Spleen (tissue), 11 donors: ENCODE measurements at regions not wholly inside any gene's neighbourhood (a gene's known extent, or its start where the extent isn't known, plus 50 kb on each side); places are given as distances from the start of the nearest gene placed in this dataset.

Experiments used
- DNase-seq: peaks from one replicate; pipeline ENCODE4 v3.0.0-alpha.2; 2020
- H3K27ac ChIP-seq, 8 donors: fragments of 200-600 bp; sonication (generic) in 7 of 8; 1 replicate in 4 of 8; 2 replicates in 4 of 8; pipeline versions ENCODE4 v1.5.0 to v1.8.0; 2016 to 2021; ENCODE audit warnings: inconsistent platforms in 4 of 8, mild to moderate bottlenecking in 4 of 8, moderate library complexity in 1 of 8
- H3K27me3 ChIP-seq, 7 donors: fragments of 200-600 bp; sonication (generic) in 6 of 7; replicated peaks in 1 of 7; 1 replicate in 4 of 7; 2 replicates in 3 of 7; pipeline versions ENCODE4 v1.5.0 to v1.8.0; 2016 to 2021; ENCODE audit warnings: inconsistent platforms in 3 of 7, mild to moderate bottlenecking in 1 of 7
- H3K36me3 ChIP-seq, 6 donors: fragments of 200-600 bp; sonication (generic) in 5 of 6; 1 replicate in 4 of 6; 2 replicates in 2 of 6; pipeline versions ENCODE4 v1.5.0 to v1.8.0; 2016 to 2021; ENCODE audit warnings: inconsistent platforms in 2 of 6
- H3K4me1 ChIP-seq, 6 donors: fragments of 200-600 bp; sonication (generic) in 5 of 6; 1 replicate in 3 of 6; 2 replicates in 3 of 6; pipeline versions ENCODE4 v1.5.0 to v1.8.0; 2016 to 2021; ENCODE audit warnings: inconsistent platforms in 3 of 6
- H3K4me3 ChIP-seq, 8 donors: fragments of 200-600 bp; sonication (generic) in 7 of 8; 1 replicate in 4 of 8; 2 replicates in 4 of 8; pipeline versions ENCODE4 v1.5.0 to v1.8.0; 2016 to 2021; ENCODE audit warnings: inconsistent platforms in 4 of 8, mild to moderate bottlenecking in 4 of 8, moderate library complexity in 2 of 8
- H3K9me3 ChIP-seq, 8 donors: fragments of 200-600 bp; sonication (generic) in 7 of 8; 1 replicate in 4 of 8; 2 replicates in 4 of 8; pipeline versions ENCODE4 v1.5.0 to v1.8.0; 2016 to 2021; ENCODE audit warnings: inconsistent platforms in 4 of 8
- POLR2A ChIP-seq, 3 donors: fragments of 450-650 bp; IDR thresholded peaks; one replicate each; pipeline ENCODE4 v1.5.1; 2017; ENCODE audit warnings: antibody characterized with exemption in 3 of 3, mild to moderate bottlenecking in 1 of 3
- POLR2AphosphoS5 ChIP-seq, 3 donors: sonication (generic); formaldehyde crosslinking; IDR thresholded peaks; one replicate each; pipeline ENCODE4 v1.5.1; 2017; ENCODE audit warnings: antibody characterized with exemption in 3 of 3
- whole genome bisulfite sequencing, 5 donors: extraction: QIAGEN DNeasy Blood & Tissue Kit in 3 of 5; methylation state at CpG; one replicate each; pipeline versions ENCODE4 v1.1.5 to v1.1.7; 2013 to 2018; 5-methylcytosine and 5-hydroxymethylcytosine counted together
- intact Hi-C: fragments of 100-400 bp; cut with DNase I; formaldehyde crosslinking; loops from one replicate; pipeline ENCODE4 v1.15.0; 2023; ENCODE audit warnings: low total_unique reads
- TF ChIP-seq, protein P1 (sequence below), 11 experiments: fragments of 200-600 bp in 7 of 11; fragments of 450-650 bp in 4 of 11; sonication (generic) in 4 of 11; IDR thresholded peaks in 8 of 11; conservative IDR thresholded peaks in 3 of 11; 1 replicate in 7 of 11; 2 replicates in 4 of 11; pipeline versions ENCODE4 v1.4.0 to v1.8.0; 2016 to 2021; ENCODE audit warnings: antibody characterized with exemption in 11 of 11, inconsistent platforms in 4 of 11, mild to moderate bottlenecking in 1 of 11
- donor health status: healthy with polysubstance abuse.
- donor health status: DM: no; HTN: no; CAD: no; lungs with moderate emphysema.
- donor health status: DM: no; HTN: no; CAD: no.
- donor health status: Bipolar disorder and iron deficiency.
- donor health status: healthy.
- donor health status: DM: no; HTN: no; CAD: no.
- donor health status: DM: yes; HTN: yes; CAD: no.

DNA sequence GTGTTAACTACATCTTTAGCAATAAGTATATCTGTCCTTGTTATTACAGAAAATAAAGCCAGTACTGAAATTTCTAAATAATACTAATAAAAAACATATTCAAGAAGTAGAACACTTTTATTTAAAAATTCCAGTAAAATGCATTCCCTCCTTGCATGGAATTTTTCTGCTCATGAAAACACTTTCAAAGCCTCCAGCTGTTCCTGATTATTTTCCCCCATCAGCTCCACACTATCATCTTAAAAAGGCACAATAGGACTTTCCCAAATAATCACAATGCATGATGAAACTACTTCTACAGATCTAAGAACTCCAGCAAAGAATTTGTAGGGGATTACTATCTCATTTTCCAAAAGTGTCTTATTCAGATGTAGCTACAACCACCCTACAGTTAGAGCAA, 162.6 kb upstream of the USP25 start:
- H3K4me3 ChIP-seq = no peak overlapping the region
- DNase-seq = no peak
- no peaks in the 10 kb centered on the region for H3K9me3 ChIP-seq
- H3K4me1 ChIP-seq = no peaks in the 10 kb centered on the region
- TF ChIP-seq POLR2A (IDR thresholded peaks at IDR 0.05) = no peak
- TF ChIP-seq POLR2AphosphoS5 (IDR thresholded peaks at IDR 0.05) = no peak
- TF ChIP-seq, protein P1, sequence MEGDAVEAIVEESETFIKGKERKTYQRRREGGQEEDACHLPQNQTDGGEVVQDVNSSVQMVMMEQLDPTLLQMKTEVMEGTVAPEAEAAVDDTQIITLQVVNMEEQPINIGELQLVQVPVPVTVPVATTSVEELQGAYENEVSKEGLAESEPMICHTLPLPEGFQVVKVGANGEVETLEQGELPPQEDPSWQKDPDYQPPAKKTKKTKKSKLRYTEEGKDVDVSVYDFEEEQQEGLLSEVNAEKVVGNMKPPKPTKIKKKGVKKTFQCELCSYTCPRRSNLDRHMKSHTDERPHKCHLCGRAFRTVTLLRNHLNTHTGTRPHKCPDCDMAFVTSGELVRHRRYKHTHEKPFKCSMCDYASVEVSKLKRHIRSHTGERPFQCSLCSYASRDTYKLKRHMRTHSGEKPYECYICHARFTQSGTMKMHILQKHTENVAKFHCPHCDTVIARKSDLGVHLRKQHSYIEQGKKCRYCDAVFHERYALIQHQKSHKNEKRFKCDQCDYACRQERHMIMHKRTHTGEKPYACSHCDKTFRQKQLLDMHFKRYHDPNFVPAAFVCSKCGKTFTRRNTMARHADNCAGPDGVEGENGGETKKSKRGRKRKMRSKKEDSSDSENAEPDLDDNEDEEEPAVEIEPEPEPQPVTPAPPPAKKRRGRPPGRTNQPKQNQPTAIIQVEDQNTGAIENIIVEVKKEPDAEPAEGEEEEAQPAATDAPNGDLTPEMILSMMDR (IDR thresholded peaks at IDR 0.05 in 8 of 11, conservative IDR thresholded peaks at IDR 0.05 in 3 of 11) = no peak
- no peaks in the 10 kb centered on the region for H3K27me3 ChIP-seq
- no peaks in the 10 kb centered on the region for H3K36me3 ChIP-seq
- intact Hi-C loops = no loop called here
- no peak overlapping the region for H3K27ac ChIP-seq

- Histone ChIP-seq H3K27ac (no peak overlapping the region), H3K4me1 (no peaks in the 10 kb centered on the region), H3K9me3 (no peaks in the 10 kb centered on the region), H3K36me3 (no peaks in the 10 kb centered on the region), H3K27me3 (no peaks in the 10 kb centered on the region), H3K4me3 (no peak overlapping the region)
- no peak for DNase-seq
- TF ChIP-seq POLR2A (IDR thresholded peaks at IDR 0.05) = no peak
- TF ChIP-seq POLR2AphosphoS5 (IDR thresholded peaks at IDR 0.05) = no peak
- TF ChIP-seq, protein P1 (IDR thresholded peaks at IDR 0.05 in 8 of 11, conservative IDR thresholded peaks at IDR 0.05 in 3 of 11) = no peak
- intact Hi-C loops = no loop called here
These were observed 161.3 kb upstream of the USP25 start for GRCh38 chr21:15568516-15568915.

DNA sequence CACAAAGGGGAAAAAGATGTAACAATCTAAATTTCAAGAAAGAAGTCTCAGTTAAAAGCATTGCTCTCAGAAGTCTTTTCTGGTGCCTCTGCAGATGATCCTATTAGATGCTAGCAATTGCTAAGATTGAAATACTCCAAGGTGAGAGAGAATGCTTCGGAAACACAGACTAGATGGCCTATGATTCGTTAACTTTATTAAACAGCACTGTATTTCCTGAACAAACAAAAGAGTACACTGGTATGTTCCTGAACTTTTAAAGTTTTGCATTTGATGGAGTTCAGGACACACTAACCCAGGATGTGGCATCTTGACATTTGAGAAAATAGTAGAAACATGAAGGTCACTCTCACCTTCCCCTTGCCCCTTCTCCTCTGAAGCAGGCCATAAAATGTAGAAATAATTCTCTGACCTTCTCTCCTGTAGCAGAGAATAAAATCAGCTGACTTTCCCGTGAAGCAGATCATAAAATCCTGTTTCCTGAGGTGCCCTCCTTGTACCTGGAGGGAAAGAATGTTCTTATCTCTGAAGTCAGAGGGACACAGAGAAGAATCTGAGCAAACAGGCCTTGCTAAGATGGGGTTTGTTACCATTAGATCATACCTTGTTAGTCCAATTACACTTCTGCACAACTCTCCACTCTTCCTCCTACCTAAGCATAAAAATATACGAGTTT, 142.9 kb upstream of the USP25 start:
- H3K4me1 ChIP-seq = no peaks in the 10 kb centered on the region
- H3K36me3 ChIP-seq = no peaks in the 10 kb centered on the region
- WGBS, 5 donors = 69 to 87% (median 71%) methylated on average over 4 of the region's 4 CpGs
- H3K4me3 ChIP-seq = no peak overlapping the region
- no peaks in the 10 kb centered on the region for H3K9me3 ChIP-seq
- no peaks in the 10 kb centered on the region for H3K27me3 ChIP-seq
- TF ChIP-seq POLR2A (IDR thresholded peaks at IDR 0.05) = no peak
- no peak for TF ChIP-seq POLR2AphosphoS5 (IDR thresholded peaks at IDR 0.05)
- TF ChIP-seq, protein P1 (IDR thresholded peaks at IDR 0.05 in 8 of 11, conservative IDR thresholded peaks at IDR 0.05 in 3 of 11) = no peak
- no peak overlapping the region for H3K27ac ChIP-seq
- intact Hi-C loops = no loop called here
- DNase-seq = no peak

- TF ChIP-seq, protein P1 (IDR thresholded peaks at IDR 0.05 in 8 of 11, conservative IDR thresholded peaks at IDR 0.05 in 3 of 11) = peak; percentile 29 to 70 (median 57)
- TF ChIP-seq POLR2A (IDR thresholded peaks at IDR 0.05) = no peak
- intact Hi-C loops = loop anchor here (10.0 kb wide), 1 partner anchor 1338 kb away; no protein-coding TSS in a partner anchor
- 18 to 37% (median 33%) methylated on average over 5 of the region's 5 CpGs for WGBS, 5 donors
- Histone ChIP-seq H3K36me3 (no peaks in the 10 kb centered on the region), H3K27ac (no peak overlapping the region), H3K27me3 (no peaks in the 10 kb centered on the region), H3K4me1 (no peaks in the 10 kb centered on the region), H3K9me3 (no peaks in the 10 kb centered on the region), H3K4me3 (no peak overlapping the region)
- no peak for DNase-seq
These were observed 137.4 kb upstream of the USP25 start for GRCh38 chr21:15592271-15592860.
